HL-60 (cell line): ENCODE measurements at regions not wholly inside any gene's neighbourhood (a gene's known extent, or its start where the extent isn't known, plus 50 kb on each side); places are given as distances from the start of the nearest gene placed in this dataset.

Experiments
- DNase-seq, 2 experiments: peaks; one replicate each; pipeline ENCODE4 v3.0.0-alpha.2; 2010 to 2020; ENCODE audit warnings: low read depth in 1 of 2, low spot score in 1 of 2
- H3K27ac ChIP-seq: fragments of 250-450 bp; sonication (Bioruptor Pico); replicated peaks from 2 replicates; pipeline ENCODE4 v1.5.1; 2020; ENCODE audit warnings: mild to moderate bottlenecking, moderate library complexity
- H3K27me3 ChIP-seq: fragments of 250-450 bp; sonication (Bioruptor Pico); 2 replicates; pipeline ENCODE4 v1.5.1; 2021; ENCODE audit warnings: mild to moderate bottlenecking, moderate library complexity; ENCODE audit not compliant: insufficient read depth, poor library complexity, severe bottlenecking
- H3K4me3 ChIP-seq: replicated peaks from 2 replicates; pipeline ENCODE4 v1.5.1; 2011; ENCODE audit warnings: mild to moderate bottlenecking, control low read depth, low read length; ENCODE audit not compliant: insufficient read depth
- CTCF ChIP-seq: IDR thresholded peaks from one replicate; pipeline ENCODE4 v1.5.1; 2011; ENCODE audit warnings: low read length, control low read depth, inconsistent platforms; ENCODE audit not compliant: insufficient read depth
- GABPA ChIP-seq: IDR thresholded peaks from 2 replicates; pipeline ENCODE4 v1.6.1; 2012; ENCODE audit warnings: low read depth
- POLR2AphosphoS5 ChIP-seq: IDR thresholded peaks from 2 replicates; pipeline ENCODE4 v1.6.1; 2012; ENCODE audit warnings: low read depth
- REST ChIP-seq: IDR thresholded peaks from 2 replicates; pipeline ENCODE4 v1.6.1; 2012; ENCODE audit warnings: low read depth; ENCODE audit not compliant: insufficient replicate concordance
- SPI1 ChIP-seq: IDR thresholded peaks from 2 replicates; pipeline ENCODE4 v1.6.1; 2012; ENCODE audit warnings: low read depth, mild to moderate bottlenecking, borderline replicate concordance

DNA sequence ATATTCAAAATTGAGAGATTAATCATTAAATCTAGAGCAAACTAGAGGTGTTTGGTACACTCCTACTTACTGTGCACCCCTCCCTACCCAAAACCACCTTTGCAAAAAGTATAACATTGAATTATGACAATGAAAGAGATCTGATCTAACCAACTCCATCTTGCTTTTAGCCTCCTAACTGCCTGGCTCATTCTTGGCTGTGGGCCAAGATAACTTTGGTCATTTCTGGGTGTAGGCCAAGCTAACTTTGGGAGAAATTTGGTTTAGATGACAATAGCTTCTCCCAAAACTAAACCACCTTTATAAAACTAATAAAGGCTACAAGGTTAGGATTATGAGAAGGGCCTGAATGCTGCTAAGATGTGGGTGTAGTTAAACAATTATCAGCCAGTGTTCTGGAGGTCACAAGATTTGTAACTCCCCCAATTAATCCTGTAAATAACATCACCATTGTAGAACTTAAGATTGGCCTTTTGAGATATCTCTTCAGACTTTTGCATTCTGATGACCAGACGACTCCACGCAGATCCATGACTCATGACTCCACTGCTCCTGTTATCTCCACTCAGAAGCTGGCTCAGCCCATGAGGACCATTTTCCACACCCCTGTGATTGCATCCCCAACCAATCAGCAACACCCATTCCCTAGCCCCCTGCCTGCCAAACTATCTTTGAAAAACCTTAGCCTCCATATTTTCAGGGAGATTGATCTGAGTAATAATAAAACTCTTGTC is 160.2 kb downstream of the FBXO15 start:
- H3K4me3 ChIP-seq = no peak overlapping the region
- DNase-seq = no peak
- H3K27ac ChIP-seq = no peak overlapping the region
- no peak for TF ChIP-seq GABPA
- no peak for TF ChIP-seq POLR2AphosphoS5
- TF ChIP-seq CTCF = no peak
- no peak for TF ChIP-seq SPI1
- TF ChIP-seq REST = no peak
- H3K27me3 ChIP-seq = no peaks in the 10 kb centered on the region

GRCh38 chr18:73986711-73987110 is 160.9 kb downstream of the FBXO15 start:
- Histone ChIP-seq H3K27me3 (no peaks in the 10 kb centered on the region), H3K27ac (no peak overlapping the region), H3K4me3 (no peak overlapping the region)
- TF ChIP-seq REST (no peak), GABPA (no peak), SPI1 (no peak), POLR2AphosphoS5 (no peak), CTCF (no peak)
- DNase-seq = no peak

GRCh38 chr18:73985855-73986625 is 161.6 kb downstream of the FBXO15 start:
- no peaks in the 10 kb centered on the region for H3K27me3 ChIP-seq
- no peak for DNase-seq
- H3K27ac ChIP-seq = no peak overlapping the region
- no peak for TF ChIP-seq SPI1
- no peak for TF ChIP-seq CTCF
- no peak for TF ChIP-seq REST
- no peak for TF ChIP-seq GABPA
- no peak for TF ChIP-seq POLR2AphosphoS5
- no peak overlapping the region for H3K4me3 ChIP-seq
